Activated T-cell treated with anti-CD3 and anti-CD28 coated beads for 4 hours (primary cell): ENCODE measurements at regions not wholly inside any gene's neighbourhood (a gene's known extent, or its start where the extent isn't known, plus 50 kb on each side); places are given as distances from the start of the nearest gene placed in this dataset.
"Not testable (repeated sequence)": the region's sequence is repeated elsewhere in the genome, so short reads cannot be mapped to it uniquely, and the experiment has no call there.

Experiments
- DNase-seq: peaks from one replicate; pipeline ENCODE4 v3.0.0-alpha.2; 2020

- no peak for DNase-seq
Measured at GRCh38 chr1:70556541-70556940, 145.5 kb downstream of the CTH start.

GRCh38 chr1:70567167-70567566 lies 156.1 kb downstream of the CTH start:
- no peak for DNase-seq

GRCh38 chr1:70571191-70571590 lies 160.1 kb downstream of the CTH start:
- no peak for DNase-seq

- DNase-seq: no peak
Measured at GRCh38 chr1:70573317-70573843, 162.3 kb downstream of the CTH start.

GRCh38 chr1:70581661-70582060 lies 170.6 kb downstream of the CTH start:
- DNase-seq: no peak

- no peak for DNase-seq
Measured at GRCh38 chr1:70583522-70583921, 172.5 kb downstream of the CTH start.

GRCh38 chr1:70586046-70586445 lies 175.0 kb downstream of the CTH start:
- DNase-seq: no peak

GRCh38 chr1:70587872-70588366 lies 176.9 kb downstream of the CTH start:
- no peak for DNase-seq

GRCh38 chr1:70593551-70593950 lies 182.5 kb downstream of the CTH start:
- DNase-seq: not testable (repeated sequence)

GRCh38 chr1:70608815-70609214 lies 197.7 kb downstream of the CTH start:
- no peak for DNase-seq

- DNase-seq: not testable (repeated sequence)
Measured at GRCh38 chr1:70610164-70610563, 199.1 kb downstream of the CTH start.

- DNase-seq: no peak
Measured at GRCh38 chr1:70616946-70617345, 205.9 kb downstream of the CTH start.

- DNase-seq: no peak
Measured at GRCh38 chr1:70617728-70618127, 206.7 kb downstream of the CTH start.

GRCh38 chr1:70627910-70628309 lies 216.8 kb downstream of the CTH start:
- no peak for DNase-seq

GRCh38 chr1:70628973-70629372 lies 217.9 kb downstream of the CTH start:
- DNase-seq: no peak

GRCh38 chr1:70633004-70633403 lies 221.9 kb downstream of the CTH start:
- DNase-seq: no peak

GRCh38 chr1:70635868-70636267 lies 224.8 kb downstream of the CTH start:
- DNase-seq: no peak

- DNase-seq: no peak
Measured at GRCh38 chr1:70641868-70642267, 230.8 kb downstream of the CTH start.

GRCh38 chr1:70656361-70656760 lies 245.3 kb downstream of the CTH start:
- no peak for DNase-seq

GRCh38 chr1:70659891-70660290 lies 248.8 kb downstream of the CTH start:
- no peak for DNase-seq

- DNase-seq: no peak
Measured at GRCh38 chr1:70666381-70667140, 255.5 kb downstream of the CTH start.

- no peak for DNase-seq
Measured at GRCh38 chr1:70667494-70668170, 256.6 kb downstream of the CTH start.

- no peak for DNase-seq
Measured at GRCh38 chr1:70671006-70671405, 259.9 kb downstream of the CTH start.

- DNase-seq: no peak
Measured at GRCh38 chr1:70672442-70672888, 261.4 kb downstream of the CTH start.
